GM18907 (cell line): ENCODE measurements at regions not wholly inside any gene's neighbourhood (a gene's known extent, or its start where the extent isn't known, plus 50 kb on each side); places are given as distances from the start of the nearest gene placed in this dataset.
"Not testable (repeated sequence)": the region's sequence is repeated elsewhere in the genome, so short reads cannot be mapped to it uniquely, and the experiment has no call there.

ENCODE experiments used
- ATAC-seq: cut with Tn5 transposase; IDR thresholded peaks from one replicate; pipeline ENCODE4 v1.9.1; 2021; ENCODE audit warnings: mild to moderate bottlenecking, moderate library complexity; ENCODE audit not compliant: unreplicated experiment

DNA sequence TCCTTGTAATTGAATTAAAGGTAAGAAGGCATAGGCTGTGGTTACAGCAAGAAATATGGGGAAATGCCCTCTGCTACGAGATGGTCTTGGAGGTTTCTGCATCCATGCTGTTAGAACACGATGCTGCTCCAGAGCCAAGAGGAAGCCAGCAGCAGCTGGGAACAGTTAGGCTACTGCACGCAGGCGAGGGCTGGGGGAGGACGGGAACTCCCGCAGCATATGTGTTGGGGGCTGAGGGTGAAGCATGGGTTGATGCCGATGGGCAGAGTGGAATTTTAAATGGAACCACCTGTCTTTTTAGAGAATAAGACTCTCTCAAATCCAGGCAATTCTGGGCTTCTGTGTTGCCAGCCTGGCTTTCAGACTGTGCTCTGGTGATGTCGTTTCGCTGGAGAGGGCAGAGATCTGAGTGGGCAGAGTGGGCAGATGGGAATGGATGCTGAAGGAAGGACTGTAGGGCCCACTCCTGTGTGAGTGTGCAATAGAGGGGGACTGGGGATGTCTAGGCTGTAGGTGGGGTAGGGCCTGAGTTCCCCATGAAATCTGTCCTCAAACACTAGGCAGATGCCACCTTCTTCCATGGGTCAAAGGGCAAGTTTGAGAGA lies 417.0 kb upstream of the TPM1 start:
- ATAC-seq: no peak

DNA sequence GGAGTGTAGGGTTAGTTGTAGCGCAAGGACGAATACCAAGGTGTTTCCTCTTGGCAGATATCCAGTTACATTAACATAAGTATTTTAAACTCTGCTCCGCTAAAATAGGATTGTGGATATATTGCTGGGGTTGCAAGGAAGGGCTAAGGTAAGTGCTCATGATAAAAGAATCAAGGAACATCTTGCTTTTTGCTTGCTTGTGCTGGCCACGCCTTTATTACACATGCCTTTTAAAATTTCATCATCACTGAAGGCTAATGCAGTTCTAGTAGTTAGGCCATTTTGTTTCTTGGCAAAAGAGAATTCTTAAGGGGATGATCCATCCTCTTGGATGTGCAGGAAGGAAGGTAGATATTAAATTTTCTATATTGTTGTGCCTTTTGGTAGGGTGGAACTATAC lies 415.6 kb upstream of the TPM1 start:
- ATAC-seq: no peak

DNA sequence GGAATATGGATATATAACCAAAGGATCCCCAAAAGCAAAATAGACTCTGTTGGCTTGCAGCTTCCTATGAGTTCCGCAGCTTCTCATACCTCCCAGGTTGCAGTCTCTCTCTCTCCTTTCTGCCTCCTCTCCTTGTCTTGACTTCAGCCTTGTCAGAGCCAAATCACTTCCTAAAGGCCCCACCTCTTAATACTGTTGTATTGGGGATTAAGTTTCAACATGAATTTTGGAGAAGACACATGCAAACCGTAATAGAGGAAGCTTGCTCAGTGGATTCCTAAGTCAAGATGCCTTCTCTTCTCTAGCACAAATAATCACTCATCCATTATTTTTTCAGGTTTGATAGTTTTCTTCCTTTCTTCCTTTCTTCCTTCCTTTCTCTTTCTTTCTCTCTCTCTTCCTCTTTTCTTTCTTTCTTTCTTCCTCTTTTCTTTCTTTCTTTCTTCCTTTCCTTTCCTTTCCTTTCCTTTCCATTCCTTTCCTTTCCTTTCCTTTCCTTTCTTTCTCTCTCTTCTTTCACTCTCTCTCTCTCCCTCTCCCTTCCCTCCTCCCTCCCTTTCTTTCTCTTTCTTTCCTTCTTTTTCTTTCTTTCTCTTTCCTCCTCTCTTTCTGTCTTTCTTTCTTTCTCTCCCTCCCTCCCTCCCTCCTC lies 411.3 kb upstream of the TPM1 start:
- no peak for ATAC-seq

DNA sequence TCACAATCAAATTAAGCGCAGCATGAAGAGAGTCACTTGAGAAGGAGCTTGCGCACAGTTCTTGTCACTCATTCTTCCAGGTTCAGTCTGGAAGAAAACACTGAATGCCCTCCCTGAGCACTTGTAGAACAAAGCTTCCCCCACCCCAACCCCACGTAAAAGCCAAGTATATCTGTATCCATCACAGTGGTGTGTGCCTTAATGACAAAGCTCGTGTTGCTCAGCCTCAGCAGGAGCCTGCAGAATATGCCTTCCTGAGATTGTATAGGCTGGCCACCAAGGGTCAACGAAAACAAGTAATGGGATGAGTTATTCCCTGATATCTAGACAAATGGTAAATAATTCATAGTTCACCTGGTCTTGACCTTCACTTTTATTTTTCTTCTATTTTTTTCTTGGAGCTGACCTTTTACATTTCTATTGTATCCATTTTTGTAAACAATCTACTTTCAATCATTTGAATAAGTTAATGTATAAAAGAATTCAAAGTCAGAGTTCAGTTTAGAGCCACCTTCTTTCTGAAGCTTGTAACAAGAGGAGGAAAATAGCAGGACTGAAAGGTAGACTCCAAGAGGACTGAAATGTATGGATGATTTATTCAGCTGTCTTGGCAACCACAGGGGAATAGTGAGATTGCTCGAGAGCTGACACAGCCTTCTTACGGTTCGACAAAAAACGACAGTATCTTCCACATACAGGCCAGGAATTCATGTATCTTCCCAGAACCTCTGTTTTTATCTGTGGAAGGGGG lies 405.5 kb upstream of the TPM1 start:
- no peak for ATAC-seq

DNA sequence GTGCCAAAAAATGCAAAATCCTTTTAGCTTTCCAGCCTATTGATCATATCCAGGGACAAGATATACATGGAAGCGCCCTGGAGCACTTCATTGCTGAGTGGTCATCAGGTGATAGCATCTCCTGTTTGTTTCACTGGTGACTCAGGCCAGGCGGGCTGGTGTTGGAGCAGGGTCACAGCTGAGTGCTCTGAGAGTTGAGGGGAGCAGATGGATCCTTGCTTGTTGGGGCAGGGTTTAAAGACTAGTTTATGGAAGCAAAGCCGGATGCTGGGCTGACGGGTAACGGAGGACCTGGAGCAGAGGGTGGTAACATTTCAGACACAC lies 405.0 kb upstream of the TPM1 start:
- no peak for ATAC-seq

DNA sequence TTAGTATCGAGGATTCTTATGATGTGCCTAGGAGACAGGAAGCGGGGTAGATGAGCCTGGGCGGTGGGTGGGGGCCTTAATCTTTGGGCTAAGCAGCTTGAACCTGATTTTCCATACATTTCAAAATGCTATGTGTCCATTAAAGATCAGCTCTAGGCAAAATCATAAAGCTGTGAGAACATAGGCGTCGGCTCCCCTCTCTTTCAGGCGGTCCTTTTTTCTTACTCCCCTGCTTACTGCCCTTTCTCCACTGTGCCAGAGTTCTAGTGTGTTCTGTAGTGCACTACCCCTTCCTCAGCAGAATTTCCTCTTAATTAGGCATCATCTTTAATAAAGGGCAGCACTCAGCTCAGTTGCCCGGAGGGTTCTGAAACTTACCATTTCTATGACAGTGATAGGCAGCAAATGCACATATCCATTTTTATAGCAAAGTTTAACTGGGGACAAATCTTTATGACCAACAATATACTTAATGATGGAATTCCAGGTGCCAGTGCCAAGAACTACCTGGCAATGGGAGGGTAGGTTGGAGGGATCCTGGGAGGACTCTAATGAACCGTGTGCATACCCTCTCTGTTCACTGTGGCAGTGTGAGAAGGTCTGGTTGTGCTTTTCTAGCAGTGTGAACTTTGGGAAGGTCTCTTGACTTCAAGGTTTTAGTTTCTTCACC lies 404.5 kb upstream of the TPM1 start:
- no peak for ATAC-seq

DNA sequence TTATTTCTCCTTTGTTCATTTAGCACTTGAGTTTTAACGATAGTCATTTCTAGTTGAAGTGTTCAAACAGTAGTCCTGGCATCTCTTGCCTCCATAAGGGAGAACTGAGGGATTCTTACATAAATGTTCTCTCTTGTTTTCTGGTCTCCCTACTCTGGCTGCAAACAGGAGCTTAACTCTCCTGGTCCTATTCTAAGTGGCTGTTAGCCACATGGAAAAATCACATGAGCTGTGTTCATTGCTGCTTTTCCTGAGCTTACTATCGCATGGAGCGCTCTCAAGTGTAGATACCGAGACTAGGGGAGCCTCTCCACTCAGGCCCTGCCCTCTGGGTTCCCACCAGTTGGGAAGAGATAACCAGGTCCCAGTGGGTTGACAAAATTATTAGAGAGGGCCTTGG lies 403.1 kb upstream of the TPM1 start:
- no peak for ATAC-seq

DNA sequence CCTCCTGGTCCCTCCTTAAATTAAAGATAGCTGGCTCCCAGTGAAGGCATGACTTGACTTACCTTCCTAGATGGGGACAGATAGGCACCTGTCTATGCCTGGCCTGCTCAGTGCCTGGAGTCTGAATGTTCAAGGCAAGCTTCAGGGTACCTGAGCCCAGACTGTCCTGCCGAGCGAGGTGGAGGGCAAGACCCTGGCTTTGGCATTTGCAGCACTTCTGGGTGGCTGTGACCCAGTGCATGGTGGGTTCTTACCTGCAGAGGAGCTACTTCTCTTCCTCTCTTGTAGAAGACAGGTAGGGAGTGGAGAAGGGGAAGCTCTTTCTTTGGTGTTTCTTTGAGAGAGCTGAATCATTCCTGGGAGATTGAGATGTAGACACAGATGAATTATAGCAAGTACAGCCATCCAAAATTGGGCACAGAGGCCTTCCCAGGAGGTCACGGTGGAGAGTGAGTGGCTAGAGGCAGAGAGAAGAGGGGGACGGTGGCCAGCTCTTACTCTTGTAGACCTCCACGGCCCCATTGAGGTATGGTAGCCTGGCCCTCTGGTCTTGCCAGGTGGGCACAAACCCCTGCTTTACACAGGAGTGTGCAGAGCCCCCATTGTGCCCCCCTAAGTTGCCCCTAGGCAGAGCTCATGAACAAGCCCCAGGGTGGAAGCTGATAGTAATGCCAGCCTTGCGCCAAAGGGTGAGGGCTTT lies 402.5 kb upstream of the TPM1 start:
- no peak for ATAC-seq

DNA sequence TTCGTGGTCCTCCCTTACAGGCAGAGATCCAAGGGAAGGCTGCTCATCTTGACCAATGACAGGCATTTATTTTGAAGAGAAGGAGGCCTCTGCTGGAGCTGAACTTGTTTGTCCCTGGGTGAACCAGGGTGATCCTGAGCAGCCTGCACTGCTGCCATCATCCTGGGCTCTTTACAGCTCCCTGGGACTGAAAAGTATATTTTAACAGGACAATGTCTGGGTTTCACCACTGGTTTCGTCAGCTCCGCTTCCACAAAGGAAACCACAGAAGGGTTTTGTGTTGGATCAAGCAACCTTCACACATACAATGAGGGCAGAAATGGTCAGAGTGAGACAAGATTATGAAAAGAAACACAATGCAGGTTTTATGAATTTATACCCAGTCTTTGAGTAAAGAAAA lies 400.7 kb upstream of the TPM1 start:
- no peak for ATAC-seq

DNA sequence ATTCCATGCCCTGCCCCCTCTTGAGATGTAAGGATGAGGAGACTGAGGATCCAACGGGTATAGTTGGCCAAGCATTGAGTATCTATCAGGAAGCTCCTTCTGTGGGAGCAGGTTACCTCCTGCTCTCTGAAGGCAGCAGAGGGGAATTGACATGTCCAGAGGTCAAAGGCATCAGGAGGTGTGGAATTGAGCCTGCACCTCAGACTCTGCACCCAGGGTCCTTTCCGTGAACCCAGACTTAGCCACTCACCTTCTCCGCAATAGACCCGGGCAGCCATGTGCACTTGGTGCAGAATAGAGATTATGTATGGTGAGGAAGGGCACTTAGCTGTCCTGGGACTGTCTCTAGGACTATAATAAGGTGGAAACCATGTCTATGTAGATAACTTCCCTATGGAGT lies 399.0 kb upstream of the TPM1 start:
- ATAC-seq: no peak

DNA sequence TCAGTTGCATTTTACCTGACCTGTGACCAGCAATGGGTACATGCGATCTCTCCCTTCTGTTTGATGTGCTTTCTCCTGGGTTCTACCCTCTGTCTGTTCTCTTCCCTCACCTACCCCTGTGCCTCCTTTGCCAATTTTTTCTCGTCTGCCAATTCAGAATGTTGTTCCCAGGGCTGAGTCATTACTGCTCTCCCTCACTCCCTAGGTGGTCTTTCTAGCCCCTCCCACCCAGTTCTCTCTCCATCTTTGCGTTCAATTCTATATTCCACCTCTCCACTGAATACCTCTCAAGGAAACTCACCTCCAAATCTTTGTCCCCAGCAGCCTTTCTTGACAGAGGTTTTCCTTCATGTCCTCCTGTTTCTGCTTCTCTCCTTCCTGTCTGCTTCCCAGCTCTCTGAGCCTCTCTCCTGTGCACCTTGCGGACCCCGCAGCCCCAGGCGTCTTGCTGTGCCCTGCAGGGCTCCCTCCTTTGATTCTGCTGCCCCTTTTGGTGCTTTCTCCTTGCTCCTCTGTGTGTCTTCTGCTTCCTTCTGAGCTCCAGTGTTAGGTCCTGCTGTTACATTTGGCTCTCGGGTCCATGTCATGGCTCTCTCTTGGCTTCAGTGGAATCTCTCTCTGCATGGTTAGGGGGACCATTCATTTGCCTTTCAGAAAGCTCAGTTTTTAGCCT lies 398.2 kb upstream of the TPM1 start:
- ATAC-seq: no peak

DNA sequence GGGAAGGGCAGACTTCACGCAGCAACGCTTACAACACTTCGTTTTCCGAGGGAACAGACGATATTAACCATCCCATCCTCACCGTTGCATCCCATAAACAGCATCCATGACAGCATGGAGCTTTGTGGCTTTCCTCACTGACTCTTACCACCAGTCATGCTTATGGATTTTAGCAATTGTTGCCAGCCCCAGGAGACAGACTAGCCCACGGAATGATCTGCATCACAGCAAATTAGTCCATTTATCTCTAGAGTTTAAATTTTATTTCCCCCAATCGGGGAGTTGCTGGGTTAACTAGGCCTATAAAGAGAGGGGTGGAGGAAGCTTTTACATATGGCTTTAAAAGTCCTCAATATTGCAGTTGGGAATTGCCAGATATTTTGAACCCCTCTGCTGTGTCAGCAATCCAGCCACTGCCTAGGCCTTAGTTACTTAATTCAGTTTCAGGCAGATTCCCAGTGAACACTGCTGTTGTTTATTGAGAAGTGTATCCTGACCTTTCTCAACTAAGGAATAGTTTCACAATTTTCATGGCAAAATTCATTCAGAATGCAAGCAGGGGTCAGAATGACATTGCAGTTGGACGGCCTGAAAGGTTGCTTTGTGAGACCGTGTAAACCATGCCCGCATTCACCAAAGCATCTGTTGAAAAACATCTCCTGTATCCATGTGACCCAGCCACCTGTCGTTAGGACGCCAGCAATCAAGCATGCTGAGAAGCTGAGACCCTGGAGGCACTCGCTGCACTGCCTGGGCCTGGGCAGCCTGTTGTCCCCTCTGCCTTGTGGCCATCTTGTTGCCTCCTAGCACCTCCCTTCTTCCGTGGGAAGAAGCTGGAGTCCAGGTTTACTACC lies 397.4 kb upstream of the TPM1 start:
- no peak for ATAC-seq

DNA sequence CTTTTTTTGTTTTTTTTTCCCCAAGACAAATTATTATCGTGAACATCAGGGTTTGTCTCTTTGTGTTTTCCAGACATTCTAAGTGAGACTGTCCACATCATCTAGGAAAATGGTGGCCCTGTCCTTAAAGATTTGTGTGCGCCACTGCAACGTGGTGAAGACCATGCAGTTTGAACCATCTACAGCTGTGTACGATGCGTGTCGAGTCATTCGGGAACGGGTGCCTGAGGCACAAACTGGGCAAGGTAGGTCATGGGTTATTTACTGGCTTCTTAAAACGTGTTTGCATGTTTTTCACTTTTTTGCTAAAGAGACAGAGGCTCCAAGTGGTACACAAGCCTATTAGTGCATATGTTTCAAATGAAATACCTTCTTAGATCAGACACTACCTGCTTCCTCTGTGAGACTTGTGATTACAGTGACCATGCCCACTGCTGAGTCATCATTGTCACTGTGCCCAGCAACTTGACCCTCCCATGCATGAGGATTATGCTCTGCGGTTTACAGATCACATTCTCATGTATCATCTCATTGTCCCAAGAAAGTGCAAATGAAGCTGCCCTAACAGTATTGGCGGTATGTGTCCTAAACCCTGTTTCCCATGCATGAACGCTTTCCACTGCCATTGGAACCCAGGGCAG lies 395.2 kb upstream of the TPM1 start:
- no peak for ATAC-seq

DNA sequence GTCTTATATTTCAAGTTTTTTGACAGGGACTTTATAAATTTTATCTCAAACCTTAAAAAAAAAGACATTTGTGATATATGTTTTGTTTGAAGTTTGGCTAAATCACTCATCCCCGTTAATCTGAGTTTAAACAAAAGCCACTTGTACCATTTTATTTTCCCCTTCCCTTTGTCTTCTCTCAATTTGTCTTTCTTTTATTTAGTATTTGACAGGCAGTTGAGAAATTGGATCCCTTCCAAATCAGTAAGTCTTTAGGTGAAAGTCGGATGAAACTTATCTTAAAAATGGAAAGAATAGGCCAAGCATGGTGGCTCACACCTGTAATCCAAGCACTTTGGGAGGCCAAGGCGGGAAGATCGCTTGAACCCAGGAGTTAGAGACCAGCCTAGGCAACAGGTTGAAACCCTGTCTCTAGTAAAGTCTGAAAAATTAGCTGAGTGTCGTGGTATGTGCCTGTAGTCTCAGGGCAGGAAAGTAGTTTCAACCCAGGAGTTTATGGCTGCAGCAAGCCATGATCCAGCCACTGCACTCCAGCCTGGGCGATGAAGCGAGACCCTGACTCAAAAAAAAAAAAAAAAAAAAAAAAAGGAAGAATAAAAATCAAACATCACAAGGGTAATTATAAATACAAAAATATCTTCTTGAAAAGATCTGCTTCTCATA lies 394.6 kb upstream of the TPM1 start:
- ATAC-seq: no peak

DNA sequence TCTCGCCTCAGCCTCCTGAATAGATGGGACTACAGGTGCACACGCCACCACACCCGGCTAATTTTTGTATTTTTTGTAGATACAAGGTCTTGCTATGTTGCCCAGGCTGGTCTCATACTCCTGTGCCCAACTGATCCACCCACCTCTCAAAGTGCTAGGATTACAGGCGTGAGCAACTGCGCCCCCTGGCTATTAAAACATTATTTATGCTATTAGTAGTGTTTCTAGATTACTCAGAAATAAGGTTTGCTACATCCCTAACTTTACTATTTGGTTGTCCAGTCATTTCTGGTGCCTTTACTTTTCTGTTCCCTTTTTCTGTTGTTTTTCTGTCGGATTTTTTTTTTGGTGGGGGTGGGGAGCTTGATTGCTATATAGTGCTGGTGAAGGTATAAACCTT lies 393.6 kb upstream of the TPM1 start:
- ATAC-seq: no peak

DNA sequence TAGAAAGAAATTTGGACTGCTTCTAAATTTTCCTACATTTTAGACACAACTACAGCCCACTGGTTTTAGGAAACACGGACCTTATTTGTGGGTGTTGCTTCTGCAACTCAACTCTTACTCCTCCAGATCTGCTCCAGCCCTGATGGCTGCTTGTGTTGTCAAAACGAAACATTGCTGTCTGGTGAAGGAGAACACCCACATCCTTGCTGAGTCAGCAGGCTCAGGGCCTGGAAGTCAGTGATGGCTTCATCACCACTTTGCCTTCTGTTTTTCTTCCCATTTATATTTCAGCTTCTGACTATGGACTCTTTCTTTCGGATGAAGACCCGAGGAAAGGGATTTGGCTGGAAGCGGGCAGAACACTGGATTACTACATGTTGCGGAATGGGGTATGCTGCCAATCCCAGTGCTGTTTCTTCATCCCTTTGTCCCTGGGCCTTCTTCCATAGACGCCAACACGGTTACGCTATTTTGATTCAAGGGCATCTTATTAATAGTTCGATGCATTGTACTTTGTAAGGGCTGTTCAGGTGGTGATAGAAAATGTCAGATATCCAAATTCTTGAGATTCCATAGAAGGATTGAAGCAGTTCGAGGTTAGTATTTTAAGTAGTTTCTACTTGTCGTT lies 392.6 kb upstream of the TPM1 start:
- ATAC-seq: no peak

DNA sequence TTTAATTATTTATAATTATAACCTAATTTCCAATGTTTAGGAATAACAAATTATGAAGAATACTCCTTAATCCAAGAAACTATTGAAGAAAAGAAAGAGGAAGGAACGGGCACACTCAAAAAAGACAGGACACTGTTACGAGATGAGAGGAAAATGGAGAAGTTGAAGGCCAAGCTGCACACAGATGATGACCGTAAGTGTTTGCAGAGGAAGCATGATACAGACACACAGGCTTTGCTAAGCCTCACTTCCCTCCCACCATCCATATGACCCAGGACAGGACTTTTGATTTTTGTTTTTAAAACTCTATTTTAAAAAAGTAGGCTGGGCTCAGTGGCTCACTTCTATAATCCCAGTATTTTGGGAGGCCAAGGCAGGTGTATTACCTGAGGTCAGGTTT lies 389.4 kb upstream of the TPM1 start:
- ATAC-seq: no peak

DNA sequence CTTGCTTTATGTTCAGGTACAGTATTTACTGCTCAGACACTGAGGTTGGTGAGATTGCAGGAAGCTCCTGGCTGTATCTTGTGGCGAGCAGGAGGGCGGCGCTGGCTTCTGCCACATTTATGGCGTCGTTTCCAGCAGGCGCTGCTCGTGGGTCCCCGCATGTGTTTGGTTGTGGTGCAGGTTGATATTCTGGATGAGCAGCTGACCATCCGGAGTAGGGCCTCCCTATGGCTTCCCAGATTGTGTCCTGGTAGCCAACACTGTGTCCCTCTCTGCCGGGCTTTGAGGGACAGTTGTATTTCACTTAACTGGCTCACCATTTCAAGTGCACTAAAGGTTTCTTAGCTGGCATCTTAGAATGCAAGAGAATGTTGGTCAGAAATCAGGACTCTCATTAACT lies 386.5 kb upstream of the TPM1 start:
- ATAC-seq: no peak

DNA sequence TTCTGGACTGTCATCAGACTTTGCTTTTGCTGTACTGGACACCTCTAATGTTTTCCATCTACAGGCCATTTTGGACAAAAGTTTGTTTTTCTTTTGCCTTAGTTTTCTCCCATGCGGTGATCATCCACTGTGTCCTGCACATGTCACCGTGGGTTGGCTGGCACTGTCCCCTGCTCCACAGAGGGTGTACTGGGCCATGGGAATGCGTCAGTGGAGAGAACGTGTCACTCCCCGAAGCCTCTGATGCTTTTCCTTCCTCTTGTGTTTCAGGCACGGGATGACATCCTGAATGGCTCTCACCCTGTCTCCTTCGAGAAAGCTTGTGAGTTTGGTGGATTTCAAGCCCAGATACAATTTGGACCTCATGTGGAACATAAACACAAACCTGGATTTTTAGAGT lies 385.0 kb upstream of the TPM1 start:
- not testable (repeated sequence) for ATAC-seq
